PFSK-1 (cell line): ENCODE measurements at regions not wholly inside any gene's neighbourhood (a gene's known extent, or its start where the extent isn't known, plus 50 kb on each side); places are given as distances from the start of the nearest gene placed in this dataset.

Experiments used
- FOXP2 ChIP-seq: optimal IDR thresholded peaks from 2 replicates; pipeline ENCODE3; 2011; ENCODE audit warnings: borderline replicate concordance, control low read depth, inconsistent platforms; ENCODE audit not compliant: insufficient read depth; ENCODE audit errors: extremely low read length, extremely low read depth
- POLR2AphosphoS5 ChIP-seq: IDR thresholded peaks from 2 replicates; pipeline ENCODE4 v1.6.1; 2012; ENCODE audit warnings: low read depth, mild to moderate bottlenecking, control low read depth, low read length, moderate library complexity
- REST ChIP-seq, 2 experiments: IDR thresholded peaks; 2 replicates each; pipeline versions ENCODE4 v1.6.1 to v1.8.0; 2011 to 2012; ENCODE audit warnings: low read depth in 2 of 2, low read length in 2 of 2, control low read depth in 1 of 2, inconsistent platforms in 1 of 2, mild to moderate bottlenecking in 1 of 2, moderate library complexity in 1 of 2; ENCODE audit not compliant: insufficient read depth in 1 of 2
- SIN3A ChIP-seq: IDR thresholded peaks from 2 replicates; pipeline ENCODE4 v1.6.1; 2012; ENCODE audit warnings: mild to moderate bottlenecking, low read length, moderate library complexity, borderline replicate concordance; ENCODE audit not compliant: insufficient read depth
- TAF1 ChIP-seq: IDR thresholded peaks from 2 replicates; pipeline ENCODE4 v1.6.1; 2012; ENCODE audit warnings: low read length, control low read depth, borderline replicate concordance; ENCODE audit not compliant: insufficient read depth

- no peak for TF ChIP-seq REST (IDR thresholded peaks at IDR 0.05; ENCODE audit: insufficient read depth in 1 of 2, low read depth in 2 of 2, low read length in 2 of 2)
- no peak for TF ChIP-seq POLR2AphosphoS5
- TF ChIP-seq FOXP2: no peak
- no peak for TF ChIP-seq SIN3A
- TF ChIP-seq TAF1: no peak
Measured at GRCh38 chr1:101595881-101596374, 359.1 kb downstream of the S1PR1 start.

- TF ChIP-seq TAF1 (no peak), REST (IDR thresholded peaks at IDR 0.05; ENCODE audit: insufficient read depth in 1 of 2, low read depth in 2 of 2, low read length in 2 of 2) (no peak), FOXP2 (no peak), SIN3A (no peak), POLR2AphosphoS5 (no peak; the same call in 1 of the 2 replicates)
Measured at GRCh38 chr1:101603726-101604125, 366.9 kb downstream of the S1PR1 start.

- TF ChIP-seq SIN3A (no peak), TAF1 (no peak), FOXP2 (no peak), POLR2AphosphoS5 (no peak), REST (IDR thresholded peaks at IDR 0.05; ENCODE audit: insufficient read depth in 1 of 2, low read depth in 2 of 2, low read length in 2 of 2) (no peak)
Measured at GRCh38 chr1:101605878-101606277, 369.1 kb downstream of the S1PR1 start.

GRCh38 chr1:101613546-101613945 is 376.7 kb downstream of the S1PR1 start:
- no peak for TF ChIP-seq FOXP2
- no peak for TF ChIP-seq REST (IDR thresholded peaks at IDR 0.05; ENCODE audit: insufficient read depth in 1 of 2, low read depth in 2 of 2, low read length in 2 of 2)
- no peak for TF ChIP-seq POLR2AphosphoS5
- no peak for TF ChIP-seq TAF1
- no peak for TF ChIP-seq SIN3A

GRCh38 chr1:101618900-101619299 is 377.8 kb downstream of the OLFM3 start:
- TF ChIP-seq REST (IDR thresholded peaks at IDR 0.05; ENCODE audit: insufficient read depth in 1 of 2, low read depth in 2 of 2, low read length in 2 of 2) (no peak), SIN3A (no peak), POLR2AphosphoS5 (no peak), TAF1 (no peak), FOXP2 (no peak)
